NCI-H2029 treated with DMSO at 0.1 percent for 48 hours (cell line): ENCODE measurements at regions not wholly inside any gene's neighbourhood (a gene's known extent, or its start where the extent isn't known, plus 50 kb on each side); places are given as distances from the start of the nearest gene placed in this dataset.

Source experiments
- DNase-seq: peaks from one replicate; lab custom pipeline; 2025; lab: John Stamatoyannopoulos, UW

DNA sequence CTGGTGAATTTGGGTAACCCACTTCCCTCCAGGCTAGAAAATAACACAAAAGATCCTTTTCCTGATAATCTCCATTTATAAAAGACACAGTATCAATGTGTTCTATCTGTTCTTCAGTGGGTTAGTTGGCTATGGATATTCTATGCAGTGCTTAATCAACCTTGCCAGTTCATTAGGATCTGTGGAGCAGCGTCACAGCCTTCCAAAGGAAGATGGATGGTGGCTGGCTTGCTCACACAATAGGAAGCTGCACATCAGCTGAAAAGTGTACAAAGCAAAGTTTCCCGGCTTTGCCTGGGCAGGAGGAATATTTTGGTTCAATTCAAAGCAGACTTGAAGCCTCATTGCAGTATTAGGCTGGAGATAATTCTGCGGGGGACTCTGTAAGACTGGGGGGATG lies 70.3 kb upstream of the CA10 start:
- DNase-seq: no peak

DNA sequence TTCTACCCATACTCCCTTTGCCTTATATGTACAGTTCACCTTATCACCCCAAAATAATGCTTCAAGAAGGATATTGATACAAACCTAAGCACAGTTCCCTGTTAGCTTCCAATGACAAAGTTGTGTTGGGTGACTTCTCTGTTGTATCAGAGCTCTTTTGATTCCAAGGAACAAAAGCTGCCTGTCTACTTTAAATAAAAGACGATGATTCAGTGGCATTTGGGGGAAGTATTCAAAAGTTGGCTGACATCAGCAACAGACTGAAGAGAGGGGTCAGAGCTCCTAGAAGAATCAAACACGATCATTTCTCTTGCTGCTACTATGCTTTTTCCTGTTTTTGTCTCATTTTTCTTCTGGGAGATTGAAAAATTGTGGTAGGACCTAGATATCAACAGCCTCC lies 69.4 kb upstream of the CA10 start:
- DNase-seq: no peak

DNA sequence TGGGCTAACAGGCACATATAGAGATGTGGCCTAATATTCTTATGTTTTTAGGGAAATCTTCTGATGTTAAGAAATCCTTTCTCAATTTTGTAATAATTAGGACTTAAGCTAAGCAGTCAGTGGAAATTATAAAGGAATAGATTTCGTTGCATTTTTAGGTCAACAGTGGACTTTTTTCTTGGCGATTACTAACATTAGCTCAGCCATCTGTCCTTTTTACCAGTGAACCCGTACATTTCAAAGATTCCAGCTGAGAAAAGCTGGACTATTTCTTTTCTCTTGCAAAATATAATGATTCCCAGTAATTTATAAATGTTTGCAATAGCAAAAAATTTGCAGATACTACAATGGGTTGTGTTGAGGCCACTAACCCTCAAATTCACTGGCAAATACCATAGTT lies 54.9 kb upstream of the CA10 start:
- DNase-seq: no peak

DNA sequence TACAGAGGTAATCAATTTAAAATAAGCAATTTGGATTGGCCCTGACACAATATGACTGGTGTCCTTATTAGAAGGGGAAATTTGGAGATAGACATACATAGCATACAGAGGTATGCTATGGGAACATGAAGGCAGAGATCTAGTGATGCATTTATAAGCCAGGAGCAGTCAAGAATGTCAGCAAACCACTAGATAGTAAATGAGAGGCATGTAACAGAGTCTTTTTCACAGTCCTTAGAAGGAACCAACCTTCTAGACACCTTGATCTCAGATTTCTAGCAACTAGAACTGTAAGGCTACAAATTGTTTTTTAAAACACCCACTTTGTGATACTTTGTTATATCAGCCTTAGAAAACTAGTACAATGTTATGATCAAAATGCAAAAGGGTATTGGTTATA lies 54.3 kb upstream of the CA10 start:
- no peak for DNase-seq

DNA sequence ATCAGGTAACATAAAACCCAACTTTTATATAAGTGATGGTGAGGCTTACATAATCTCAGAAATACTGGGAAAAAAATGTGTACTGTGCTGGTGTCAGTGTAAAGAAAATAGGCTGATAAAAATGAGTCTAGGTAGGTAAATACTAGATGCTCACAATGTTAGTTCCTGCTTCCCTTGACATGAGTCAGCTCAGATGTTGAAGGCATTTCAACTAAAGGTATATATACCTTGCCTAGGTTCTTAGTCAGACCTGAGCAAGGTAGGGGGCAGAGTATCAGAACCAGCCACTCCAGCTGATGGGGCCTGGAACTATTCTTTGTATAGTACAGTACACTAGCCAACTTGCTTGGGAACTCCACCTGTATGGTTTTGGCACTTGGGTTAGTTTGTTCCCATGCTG lies 51.0 kb upstream of the CA10 start:
- no peak for DNase-seq
